ENCODE measurements at regions not wholly inside any gene's neighbourhood (a gene's known extent, or its start where the extent isn't known, plus 50 kb on each side); places are given as distances from the start of the nearest gene placed in this dataset.

GRCh38 chr14:58749066-58749669 is 111.4 kb downstream of the DACT1 start:
- TF ChIP-seq POLR2AphosphoS5 (IDR thresholded peaks at IDR 0.05; ENCODE audit: low read depth, low read length): no peak
- TF ChIP-seq POLR2A (IDR thresholded peaks at IDR 0.05; ENCODE audit: low read depth, low read length): no peak
- no peak for TF ChIP-seq SPI1 (IDR thresholded peaks at IDR 0.05; ENCODE audit: low read depth, low read length)
- no peak for TF ChIP-seq TAF1 (IDR thresholded peaks at IDR 0.05; ENCODE audit: low read depth, low read length)
- no peak for TF ChIP-seq PAX5 (IDR thresholded peaks at IDR 0.05; ENCODE audit: insufficient read depth, low read length, severe bottlenecking)
- TF ChIP-seq POU2F2 (IDR thresholded peaks at IDR 0.05; ENCODE audit: low read depth, low read length): 0 out of 2 replicates have a peak, but pooled peaks have one; percentile 41
